NCI-H1436 (cell line): ENCODE measurements at regions not wholly inside any gene's neighbourhood (a gene's known extent, or its start where the extent isn't known, plus 50 kb on each side); places are given as distances from the start of the nearest gene placed in this dataset.
"Not testable (repeated sequence)": the region's sequence is repeated elsewhere in the genome, so short reads cannot be mapped to it uniquely, and the experiment has no call there.

Experiments used
- DNase-seq: peaks from one replicate; lab custom pipeline; 2025; lab: John Stamatoyannopoulos, UW

DNA sequence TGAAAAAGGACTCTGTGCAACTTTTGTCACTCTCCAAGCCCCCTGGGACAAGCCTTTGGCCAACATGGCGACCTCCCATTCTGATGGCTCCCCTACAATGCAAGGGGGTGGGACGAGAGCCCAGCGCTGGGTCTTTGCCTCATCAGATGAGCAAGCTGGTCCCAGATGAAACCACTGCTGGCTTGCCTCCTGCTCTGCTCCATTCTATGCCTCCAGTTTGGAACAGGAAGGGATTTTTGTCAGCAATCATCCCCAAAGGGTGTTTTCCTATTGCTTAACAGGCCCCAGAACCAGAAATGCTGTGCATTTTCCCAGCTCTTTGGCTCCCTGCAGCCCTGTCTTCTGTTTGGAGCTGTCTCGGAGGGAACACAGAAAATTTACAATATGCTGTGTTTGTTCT is 412.7 kb downstream of the MAFB start:
- no peak for DNase-seq

DNA sequence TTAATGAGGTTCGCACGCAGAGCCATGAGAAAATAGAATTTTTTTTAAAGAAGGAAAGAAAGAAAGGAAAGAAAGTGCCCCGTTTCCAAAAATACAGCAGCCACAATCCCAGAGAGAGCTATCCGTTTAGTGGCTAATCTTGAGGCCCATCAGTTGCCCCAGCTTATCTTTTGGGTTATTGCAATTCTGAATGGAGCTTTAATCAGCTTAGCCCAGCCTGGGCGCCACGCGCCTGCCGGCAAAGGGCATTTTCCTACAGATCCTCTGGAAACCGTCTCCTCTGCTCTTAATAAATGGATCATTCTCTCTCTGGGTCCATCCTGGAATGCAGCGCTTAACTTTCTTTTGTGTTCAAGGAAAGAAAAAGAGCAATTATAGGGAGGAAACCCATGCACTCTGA is 413.3 kb downstream of the MAFB start:
- DNase-seq = no peak

DNA sequence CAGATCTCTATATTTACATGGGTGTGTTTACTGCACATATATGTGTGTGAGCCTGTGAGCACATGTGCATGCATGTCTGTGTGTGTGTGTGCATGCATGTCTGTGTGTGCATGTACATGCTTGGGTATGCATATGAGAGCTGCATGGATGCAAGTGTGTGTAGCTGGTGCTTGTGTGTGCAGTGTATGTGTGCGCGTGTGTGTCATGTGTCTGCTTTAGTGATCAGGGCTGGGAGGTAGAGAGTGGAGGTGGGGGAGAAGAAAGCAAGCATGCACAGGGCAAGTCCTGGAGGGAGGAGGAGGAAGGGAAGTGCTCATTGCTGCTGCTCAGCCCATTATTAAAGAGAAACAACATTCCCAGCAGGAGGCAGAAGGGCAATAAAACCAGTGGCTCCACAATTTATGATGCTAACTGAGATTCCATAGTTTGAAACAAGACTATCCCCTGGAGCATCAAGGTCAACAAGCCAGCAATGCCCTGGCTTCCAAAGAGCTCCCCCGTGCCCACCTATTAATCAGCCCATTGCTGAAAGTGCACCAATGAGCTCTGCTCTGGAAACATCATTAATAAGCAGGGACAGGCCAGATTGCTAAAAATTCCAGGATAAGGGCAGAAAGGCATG is 414.0 kb downstream of the MAFB start:
- no peak for DNase-seq

DNA sequence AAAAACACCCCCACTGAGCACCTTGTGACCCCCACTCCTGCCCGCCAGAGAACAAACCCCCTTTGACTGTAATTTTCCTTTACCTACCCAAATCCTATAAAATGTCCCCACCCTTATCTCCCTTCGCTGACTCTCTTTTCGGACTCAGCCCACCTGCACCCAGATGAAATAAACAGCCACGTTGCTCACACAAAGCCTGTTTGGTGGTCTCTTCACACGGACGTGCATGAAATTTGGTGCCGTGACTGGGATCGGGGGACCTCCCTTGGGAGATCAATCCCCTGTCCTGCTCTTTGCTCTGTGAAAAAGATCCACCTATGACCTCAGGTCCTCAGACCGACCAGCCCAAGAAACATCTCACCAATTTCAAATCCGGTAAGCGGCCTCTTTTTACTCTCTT is 419.8 kb downstream of the MAFB start:
- not testable (repeated sequence) for DNase-seq

DNA sequence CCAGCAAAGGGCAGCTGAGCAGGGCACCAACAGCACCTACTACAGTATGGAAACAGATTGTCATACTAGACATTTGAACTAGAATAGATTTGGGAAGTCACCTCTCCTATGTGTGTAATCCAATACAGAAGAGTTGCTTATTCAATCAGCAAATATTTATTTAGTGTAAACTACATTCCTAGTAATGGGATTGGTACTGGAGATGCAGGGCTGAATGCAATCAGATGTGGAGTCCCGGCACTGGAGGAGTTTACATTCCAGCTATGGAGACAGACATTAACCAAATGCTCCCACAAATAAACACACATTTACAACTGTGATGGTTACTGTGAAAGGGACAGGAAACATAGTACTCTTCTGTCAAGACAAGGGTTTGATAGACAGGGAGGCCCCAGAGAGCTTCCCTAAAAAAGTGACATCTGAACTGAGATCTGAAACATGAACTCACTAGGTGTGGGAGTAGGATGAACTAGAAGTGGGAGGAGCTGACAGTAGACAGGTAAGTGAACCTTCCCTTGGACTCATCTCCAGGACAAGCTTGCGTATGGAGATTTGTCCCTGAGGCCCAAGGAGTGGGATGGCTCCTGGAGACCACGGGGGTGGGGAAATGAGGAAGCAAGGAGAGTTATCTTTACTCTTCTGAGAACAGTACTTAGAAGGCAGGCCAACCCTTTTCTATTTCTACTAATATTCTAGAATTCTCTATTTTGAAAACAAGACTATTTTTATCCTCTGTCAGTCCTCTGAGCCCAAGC is 420.5 kb downstream of the MAFB start:
- DNase-seq = no peak

DNA sequence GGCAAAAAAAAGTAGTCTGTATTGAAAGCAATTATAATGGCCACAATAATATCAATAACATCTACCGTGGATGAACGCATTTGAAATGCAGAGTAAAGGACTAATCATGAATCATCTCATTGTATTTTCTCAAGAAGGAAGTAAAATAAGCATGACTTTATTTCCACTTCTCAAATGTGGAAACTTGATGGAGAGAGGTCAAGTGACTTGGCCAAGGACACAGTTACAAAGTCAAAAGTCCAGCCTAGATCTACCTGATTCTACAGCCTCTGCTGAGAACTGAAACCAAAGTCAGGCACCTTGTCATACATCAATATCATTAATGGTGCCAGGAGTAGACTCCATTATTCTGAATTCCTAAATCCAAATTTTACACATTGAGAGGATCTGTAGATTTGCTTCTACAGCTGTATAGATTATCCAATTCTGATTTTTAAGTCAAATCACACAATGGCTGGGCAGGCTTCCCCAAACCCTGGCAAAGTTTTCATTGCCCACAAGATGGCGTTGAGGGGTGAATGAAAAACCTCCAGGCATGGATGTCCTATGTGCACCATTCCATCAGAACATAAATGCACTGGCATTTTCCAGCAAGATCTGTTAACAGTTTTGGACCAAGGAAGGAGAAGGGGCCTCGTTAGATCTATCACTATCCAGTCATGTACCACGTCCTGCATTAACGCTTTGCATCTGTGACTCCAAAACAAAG is 423.1 kb downstream of the MAFB start:
- no peak for DNase-seq

DNA sequence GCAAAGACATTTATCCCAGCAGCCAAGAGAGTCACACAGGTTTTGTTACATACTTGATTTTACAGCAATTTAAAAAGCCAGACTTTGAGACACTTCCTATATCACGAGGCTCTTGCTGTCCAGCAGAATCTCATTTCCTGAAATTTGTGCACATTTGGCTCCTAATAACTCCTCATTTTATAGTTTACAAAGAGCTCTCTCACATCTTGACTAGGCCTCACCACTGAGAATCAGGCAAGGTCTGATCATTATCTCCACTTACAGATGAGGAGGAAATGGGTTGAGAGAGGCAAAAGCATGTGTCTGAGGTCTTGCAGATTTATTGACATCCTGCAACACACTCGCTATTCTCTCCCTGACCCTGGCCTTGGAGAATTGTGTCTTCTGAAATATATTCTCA is 426.8 kb downstream of the MAFB start:
- DNase-seq = no peak

GRCh38 chr20:40258931-40259330 is 430.1 kb downstream of the MAFB start:
- DNase-seq = no peak

- no peak for DNase-seq
These were observed 431.3 kb downstream of the MAFB start for GRCh38 chr20:40257763-40258162.

DNA sequence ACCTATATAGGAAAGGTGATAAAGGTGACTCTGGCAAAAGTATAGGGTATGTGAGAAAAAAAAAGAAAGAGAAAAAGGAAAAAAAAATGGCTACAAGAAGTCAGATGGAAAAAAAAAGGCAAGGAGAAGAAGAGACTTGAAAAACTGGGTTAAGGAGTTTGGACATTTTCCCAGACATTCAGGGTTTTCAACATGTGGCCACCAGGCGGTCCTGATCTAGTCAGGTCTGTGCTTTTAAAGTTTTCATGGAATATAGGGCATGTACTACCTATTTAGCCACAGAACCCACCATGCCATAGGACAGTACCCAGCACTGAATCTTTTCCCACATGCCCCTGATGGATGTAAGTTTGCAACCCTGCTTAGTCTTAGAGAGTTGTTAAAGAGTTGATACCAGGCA is 433.7 kb downstream of the MAFB start:
- no peak for DNase-seq

- DNase-seq = no peak
These were observed 434.8 kb downstream of the MAFB start for GRCh38 chr20:40254023-40254772.

GRCh38 chr20:40251284-40251932 is 437.6 kb downstream of the MAFB start:
- no peak for DNase-seq

DNA sequence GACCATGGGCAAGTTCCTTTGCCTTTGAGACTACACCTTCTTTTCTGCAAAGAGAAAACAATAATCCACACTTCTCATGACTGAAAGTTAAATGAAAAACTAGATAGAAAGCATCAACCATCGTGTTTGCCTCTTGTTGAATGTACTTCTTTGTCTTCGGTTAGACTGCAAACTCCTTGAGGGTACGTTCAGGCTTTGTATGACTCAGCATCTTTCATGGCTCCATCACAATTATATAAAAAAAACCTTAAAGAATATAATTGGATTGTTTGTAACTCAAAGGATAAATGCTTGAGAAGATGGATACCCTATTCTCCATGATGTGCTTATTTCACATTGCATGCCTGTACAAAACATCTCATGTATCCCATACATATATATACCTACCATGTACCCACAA is 439.2 kb downstream of the MAFB start:
- DNase-seq = no peak

DNA sequence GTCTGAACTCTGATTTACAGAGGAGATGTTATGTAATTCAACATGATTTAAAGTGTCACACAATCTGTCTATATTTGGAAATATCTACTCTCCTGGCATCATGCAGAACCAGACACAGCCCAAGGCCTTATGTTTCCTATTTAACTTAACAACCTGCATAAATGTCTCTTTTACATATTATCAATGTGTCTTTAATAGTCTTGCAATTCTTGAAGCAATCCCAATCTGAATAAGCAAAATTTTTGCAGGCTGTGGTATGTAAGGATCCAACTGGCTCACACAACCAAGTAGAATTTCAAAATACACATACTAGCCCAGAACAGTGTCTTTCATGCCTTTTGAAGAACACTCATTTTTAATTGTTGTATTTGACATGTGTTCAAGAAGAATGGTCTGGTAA is 443.2 kb downstream of the MAFB start:
- DNase-seq = no peak

DNA sequence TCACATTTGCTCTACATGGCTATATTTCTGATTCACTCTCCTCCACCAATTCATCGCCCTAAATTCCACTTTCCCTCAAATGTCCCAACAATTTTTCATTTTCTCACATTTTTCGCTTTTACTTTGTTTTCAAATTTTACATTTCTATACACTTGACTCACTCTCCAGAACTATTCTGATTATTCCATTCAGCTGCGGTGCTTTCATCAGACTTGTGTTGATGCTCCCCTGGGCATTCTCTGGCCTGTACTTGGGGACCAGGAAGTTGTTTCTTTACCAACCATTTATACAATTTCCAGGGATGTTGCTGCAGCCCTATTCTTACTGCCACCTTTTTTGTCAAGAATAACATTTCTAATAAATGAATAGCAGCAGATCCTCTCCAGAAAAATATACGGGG is 444.8 kb downstream of the MAFB start:
- DNase-seq = no peak

- no peak for DNase-seq
These were observed 447.3 kb downstream of the MAFB start for GRCh38 chr20:40241596-40242343.

DNA sequence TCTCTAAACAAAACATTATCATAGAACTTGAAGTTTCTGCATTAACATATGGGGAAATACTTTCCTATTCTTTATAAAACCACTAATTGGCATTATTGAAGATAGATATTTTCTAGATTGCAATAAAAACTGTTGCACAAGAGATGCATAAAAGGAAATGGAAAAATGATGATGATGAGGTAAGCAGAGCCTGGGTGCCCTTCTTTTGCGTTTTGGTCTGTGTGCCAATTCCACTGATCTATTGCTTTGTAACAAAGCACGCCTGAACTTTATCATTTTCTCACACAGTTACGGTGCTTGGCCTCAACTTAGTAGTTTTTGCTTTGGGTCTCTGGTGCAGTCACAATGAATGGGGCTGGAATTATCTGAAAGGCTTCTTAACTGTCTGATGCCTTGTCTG is 450.5 kb downstream of the MAFB start:
- DNase-seq = no peak

DNA sequence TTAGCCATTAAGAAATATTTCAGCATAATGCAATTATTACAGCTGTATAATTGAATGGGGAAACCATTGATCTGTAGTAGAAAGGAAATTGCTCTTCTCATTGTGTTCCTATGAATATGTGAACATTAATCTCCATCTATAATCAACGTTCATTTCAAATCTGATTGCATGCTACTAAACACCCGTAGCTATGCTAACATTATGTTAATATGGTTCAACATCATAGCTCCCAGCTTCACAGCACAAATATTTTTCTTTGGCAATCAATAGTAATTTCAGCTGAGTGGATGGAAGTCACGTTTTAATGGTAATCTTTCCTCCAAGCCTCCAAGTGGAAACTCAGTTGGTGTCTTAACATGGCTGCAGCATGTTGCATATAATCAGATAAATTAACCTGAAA is 454.4 kb downstream of the MAFB start:
- no peak for DNase-seq

DNA sequence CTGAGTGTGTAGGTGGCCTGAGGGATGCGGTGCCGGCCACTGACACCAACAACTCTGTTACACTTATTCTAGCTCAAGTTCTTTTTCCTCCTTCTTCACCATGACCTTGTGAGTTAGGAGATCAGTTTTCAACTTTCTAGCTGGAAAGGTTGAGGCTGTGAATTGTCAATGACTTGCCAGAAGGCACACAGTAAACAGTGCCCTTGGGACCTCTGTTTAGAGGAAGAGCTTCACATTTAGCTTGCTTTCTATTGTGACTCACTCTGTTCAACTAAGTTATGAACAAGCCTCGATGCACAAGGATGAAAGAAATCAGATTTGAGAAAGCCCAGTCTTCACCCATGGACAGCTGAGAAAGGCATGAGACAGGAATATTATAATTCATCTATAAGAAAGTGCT is 455.6 kb downstream of the MAFB start:
- DNase-seq = no peak

DNA sequence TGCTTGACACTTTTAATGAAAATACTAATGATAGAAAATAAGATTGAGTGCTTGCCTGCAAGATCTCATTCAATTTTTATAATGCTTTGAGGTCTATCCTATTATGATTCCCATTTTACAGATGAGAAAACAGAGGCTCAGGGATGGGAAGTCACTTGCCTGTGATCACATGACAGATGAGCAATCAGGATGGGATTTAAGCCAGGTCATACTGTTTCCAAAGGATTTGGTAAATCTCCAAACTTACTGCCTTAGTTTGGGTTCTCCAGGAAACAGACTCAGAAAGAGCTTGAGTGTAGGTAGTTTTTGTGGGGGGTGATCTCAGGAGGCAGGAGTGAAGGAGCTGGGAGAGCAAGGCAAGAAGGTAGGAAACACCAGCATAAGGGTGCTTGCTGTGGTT is 456.3 kb downstream of the MAFB start:
- no peak for DNase-seq

DNA sequence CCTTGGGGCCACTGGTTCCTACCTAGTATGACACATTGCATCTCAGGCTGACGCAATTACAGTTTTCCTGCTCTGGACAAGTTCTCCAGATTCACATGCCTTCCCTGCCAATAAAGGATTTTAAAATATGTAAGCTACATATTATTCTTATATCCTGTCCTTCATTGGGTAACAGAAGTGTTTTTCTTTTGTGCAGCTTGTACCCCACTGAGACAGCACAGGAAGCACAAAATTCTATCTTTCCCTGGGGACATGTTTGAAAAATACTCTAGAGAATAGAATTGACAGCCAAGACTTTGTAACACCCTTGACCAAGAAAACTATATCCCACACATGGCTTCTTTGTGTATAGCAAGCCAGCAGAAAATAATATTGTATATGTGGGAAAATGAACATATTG is 456.8 kb downstream of the MAFB start:
- DNase-seq = no peak
